Panc1 (cell line): ENCODE measurements at regions not wholly inside any gene's neighbourhood (a gene's known extent, or its start where the extent isn't known, plus 50 kb on each side); places are given as distances from the start of the nearest gene placed in this dataset.

ENCODE experiments used
- ATAC-seq: fragments of 200-7000 bp; cut with Tn5 transposase; 2 replicates; pipeline ENCODE4 v1.9.1; 2020; ENCODE audit warnings: mild to moderate bottlenecking, moderate library complexity
- BruUV-seq: library from RNA; stranded (reverse); fragments of 400-500 nt; replicated peaks from 2 replicates; lab custom pipeline; 2021; lab: Mats Ljungman, UMichigan
- CTCF ChIA-PET: fragments of 300-600 bp; sonication (Branson Sonifier 250); formaldehyde crosslinking; loops from one replicate; lab custom pipeline; 2022; ENCODE audit warnings: antibody characterized with exemption; lab: Charles Lee
- POLR2A ChIA-PET: fragments of 300-600 bp; sonication (Branson Sonifier 250); formaldehyde crosslinking; loops from one replicate; lab custom pipeline; 2022; ENCODE audit warnings: antibody characterized with exemption; lab: Charles Lee
- DNase-seq: peaks from one replicate; pipeline ENCODE4 v3.0.0-alpha.2; 2010; ENCODE audit warnings: low read depth, low spot score
- H3K27ac ChIP-seq: 2 replicates; pipeline ENCODE4 v1.5.1; 2011; ENCODE audit warnings: mild to moderate bottlenecking, low read length, inconsistent platforms
- H3K27me3 ChIP-seq: fragments of 200-500 bp; sonication (Bioruptor generic); 2 replicates; pipeline ENCODE4 v1.6.0; 2014; ENCODE audit warnings: low read length, inconsistent platforms; ENCODE audit not compliant: control insufficient read depth, insufficient read depth
- H3K36me3 ChIP-seq: fragments of 200-500 bp; sonication (Bioruptor generic); 2 replicates; pipeline ENCODE4 v1.5.1; 2014; ENCODE audit warnings: inconsistent platforms, mild to moderate bottlenecking, low read length, moderate library complexity; ENCODE audit not compliant: control insufficient read depth, insufficient read depth
- H3K4me1 ChIP-seq: 2 replicates; pipeline ENCODE4 v1.5.1; 2011; ENCODE audit warnings: inconsistent platforms, mild to moderate bottlenecking, low read length, moderate library complexity; ENCODE audit not compliant: control insufficient read depth, insufficient read depth
- H3K4me3 ChIP-seq, 2 experiments: 2 replicates each; pipeline ENCODE4 v1.5.1; 2011 to 2012; ENCODE audit warnings: low read depth in 2 of 2, low read length in 2 of 2, mild to moderate bottlenecking in 2 of 2, inconsistent platforms in 1 of 2, moderate library complexity in 1 of 2
- H3K9me3 ChIP-seq: fragments of 200-500 bp; sonication (Bioruptor generic); 2 replicates; pipeline ENCODE4 v1.5.1; 2014; ENCODE audit warnings: low read depth, mild to moderate bottlenecking, inconsistent platforms, low read length, moderate library complexity; ENCODE audit not compliant: control insufficient read depth, insufficient read depth
- POLR2AphosphoS5 ChIP-seq: IDR thresholded peaks from 2 replicates; pipeline ENCODE4 v1.6.1; 2012; ENCODE audit warnings: mild to moderate bottlenecking, low read depth, low read length, moderate library complexity
- SIN3A ChIP-seq: IDR thresholded peaks from 2 replicates; pipeline ENCODE4 v1.6.1; 2012; ENCODE audit warnings: low read depth, mild to moderate bottlenecking, low read length, moderate library complexity, borderline replicate concordance; ENCODE audit not compliant: insufficient read depth
- TCF7L2 ChIP-seq: IDR thresholded peaks from 2 replicates; pipeline ENCODE4 v1.6.1; 2011; ENCODE audit warnings: mild to moderate bottlenecking, low read depth, low read length, inconsistent platforms
- in situ Hi-C: cut with HindIII; loops from 2 replicates; pipeline ENCODE4 v1.10.0; 2016; ENCODE audit warnings: low sequenced_read_pairs, low pct_unique_long_range_greater_than_20kb
- intact Hi-C: fragments of 100-400 bp; cut with micrococcal nuclease; formaldehyde crosslinking; loops from one replicate; pipeline ENCODE4 v1.10.0; 2022; ENCODE audit not compliant: unreplicated experiment
- TF ChIP-seq, protein P1 (sequence below), 2 experiments: IDR thresholded peaks; 2 replicates each; pipeline ENCODE4 v1.6.1; 2011 to 2012; ENCODE audit warnings: low read depth in 2 of 2, control low read depth in 1 of 2, low read length in 1 of 2, mild to moderate bottlenecking in 1 of 2, moderate library complexity in 1 of 2; ENCODE audit not compliant: insufficient read depth in 1 of 2
- TF ChIP-seq, protein P2 (sequence below): fragments of 450-650 bp; IDR thresholded peaks from 2 replicates; pipeline ENCODE4 v1.5.1; 2017; ENCODE audit warnings: mild to moderate bottlenecking

DNA sequence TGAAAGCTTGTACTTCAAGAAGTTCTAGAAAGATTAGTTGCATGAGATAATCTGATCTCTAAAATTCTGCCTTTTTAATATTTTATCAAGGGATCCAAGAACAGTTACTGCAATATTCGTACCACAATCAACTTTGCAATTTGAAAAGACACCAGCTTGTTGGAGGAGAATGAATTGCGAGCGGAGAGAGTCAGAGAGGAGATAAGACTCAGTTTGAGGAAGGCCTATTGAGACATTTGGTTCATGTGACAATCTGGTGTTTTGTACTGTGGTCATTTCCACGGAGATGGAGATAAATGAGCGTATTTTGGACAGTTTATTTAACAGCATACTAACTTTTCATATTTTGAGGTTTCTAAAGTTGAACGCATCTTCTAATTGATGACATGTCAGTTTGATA, 1276.0 kb downstream of the EFNB2 start:
- H3K36me3 ChIP-seq, result no peaks in the 10 kb centered on the region
- H3K27ac ChIP-seq, result no peak overlapping the region
- BruUV-seq, result no TSS peak
- ChIA-PET POLR2A (no interaction called here), CTCF (no interaction called here)
- in situ Hi-C loops, result no loop called here
- ATAC-seq (no peak), DNase-seq (no peak)
- H3K4me3 ChIP-seq, result no peak overlapping the region
- no peaks in the 10 kb centered on the region for H3K4me1 ChIP-seq
- H3K27me3 ChIP-seq, result no peaks in the 10 kb centered on the region
- TF ChIP-seq, protein P1, sequence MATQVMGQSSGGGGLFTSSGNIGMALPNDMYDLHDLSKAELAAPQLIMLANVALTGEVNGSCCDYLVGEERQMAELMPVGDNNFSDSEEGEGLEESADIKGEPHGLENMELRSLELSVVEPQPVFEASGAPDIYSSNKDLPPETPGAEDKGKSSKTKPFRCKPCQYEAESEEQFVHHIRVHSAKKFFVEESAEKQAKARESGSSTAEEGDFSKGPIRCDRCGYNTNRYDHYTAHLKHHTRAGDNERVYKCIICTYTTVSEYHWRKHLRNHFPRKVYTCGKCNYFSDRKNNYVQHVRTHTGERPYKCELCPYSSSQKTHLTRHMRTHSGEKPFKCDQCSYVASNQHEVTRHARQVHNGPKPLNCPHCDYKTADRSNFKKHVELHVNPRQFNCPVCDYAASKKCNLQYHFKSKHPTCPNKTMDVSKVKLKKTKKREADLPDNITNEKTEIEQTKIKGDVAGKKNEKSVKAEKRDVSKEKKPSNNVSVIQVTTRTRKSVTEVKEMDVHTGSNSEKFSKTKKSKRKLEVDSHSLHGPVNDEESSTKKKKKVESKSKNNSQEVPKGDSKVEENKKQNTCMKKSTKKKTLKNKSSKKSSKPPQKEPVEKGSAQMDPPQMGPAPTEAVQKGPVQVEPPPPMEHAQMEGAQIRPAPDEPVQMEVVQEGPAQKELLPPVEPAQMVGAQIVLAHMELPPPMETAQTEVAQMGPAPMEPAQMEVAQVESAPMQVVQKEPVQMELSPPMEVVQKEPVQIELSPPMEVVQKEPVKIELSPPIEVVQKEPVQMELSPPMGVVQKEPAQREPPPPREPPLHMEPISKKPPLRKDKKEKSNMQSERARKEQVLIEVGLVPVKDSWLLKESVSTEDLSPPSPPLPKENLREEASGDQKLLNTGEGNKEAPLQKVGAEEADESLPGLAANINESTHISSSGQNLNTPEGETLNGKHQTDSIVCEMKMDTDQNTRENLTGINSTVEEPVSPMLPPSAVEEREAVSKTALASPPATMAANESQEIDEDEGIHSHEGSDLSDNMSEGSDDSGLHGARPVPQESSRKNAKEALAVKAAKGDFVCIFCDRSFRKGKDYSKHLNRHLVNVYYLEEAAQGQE (IDR thresholded peaks at IDR 0.05; ENCODE audit: insufficient read depth in 1 of 2, low read depth in 2 of 2, low read length in 1 of 2), result no peak
- no peak for TF ChIP-seq SIN3A
- no peak for TF ChIP-seq TCF7L2
- TF ChIP-seq, protein P2, sequence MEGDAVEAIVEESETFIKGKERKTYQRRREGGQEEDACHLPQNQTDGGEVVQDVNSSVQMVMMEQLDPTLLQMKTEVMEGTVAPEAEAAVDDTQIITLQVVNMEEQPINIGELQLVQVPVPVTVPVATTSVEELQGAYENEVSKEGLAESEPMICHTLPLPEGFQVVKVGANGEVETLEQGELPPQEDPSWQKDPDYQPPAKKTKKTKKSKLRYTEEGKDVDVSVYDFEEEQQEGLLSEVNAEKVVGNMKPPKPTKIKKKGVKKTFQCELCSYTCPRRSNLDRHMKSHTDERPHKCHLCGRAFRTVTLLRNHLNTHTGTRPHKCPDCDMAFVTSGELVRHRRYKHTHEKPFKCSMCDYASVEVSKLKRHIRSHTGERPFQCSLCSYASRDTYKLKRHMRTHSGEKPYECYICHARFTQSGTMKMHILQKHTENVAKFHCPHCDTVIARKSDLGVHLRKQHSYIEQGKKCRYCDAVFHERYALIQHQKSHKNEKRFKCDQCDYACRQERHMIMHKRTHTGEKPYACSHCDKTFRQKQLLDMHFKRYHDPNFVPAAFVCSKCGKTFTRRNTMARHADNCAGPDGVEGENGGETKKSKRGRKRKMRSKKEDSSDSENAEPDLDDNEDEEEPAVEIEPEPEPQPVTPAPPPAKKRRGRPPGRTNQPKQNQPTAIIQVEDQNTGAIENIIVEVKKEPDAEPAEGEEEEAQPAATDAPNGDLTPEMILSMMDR, result no peak
- TF ChIP-seq POLR2AphosphoS5, result no peak
- no peaks in the 10 kb centered on the region for H3K9me3 ChIP-seq
- intact Hi-C loops, result no loop called here

DNA sequence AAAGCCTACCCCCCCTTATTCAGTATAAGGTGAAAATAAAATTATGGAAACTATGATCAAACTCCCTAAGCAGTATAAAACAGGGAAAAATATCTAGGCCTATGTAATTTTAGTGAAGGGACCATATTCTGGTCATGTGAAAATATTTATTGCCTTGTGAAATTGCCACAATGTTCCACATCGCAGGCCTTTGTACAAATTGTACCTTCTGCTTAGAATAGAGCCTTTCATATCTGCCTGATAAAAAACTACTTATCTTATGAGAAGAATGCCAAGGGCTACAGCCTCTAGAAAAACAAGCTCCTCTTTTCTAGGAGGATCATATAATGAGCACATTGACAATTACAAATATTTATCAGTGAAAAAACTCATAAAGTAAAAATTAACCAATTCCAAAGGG, 1280.0 kb downstream of the EFNB2 start:
- Histone ChIP-seq H3K27me3 (no peaks in the 10 kb centered on the region), H3K36me3 (no peaks in the 10 kb centered on the region), H3K4me1 (no peaks in the 10 kb centered on the region), H3K4me3 (no peak overlapping the region), H3K9me3 (no peaks in the 10 kb centered on the region), H3K27ac (no peak overlapping the region)
- no peak for DNase-seq
- intact Hi-C loops, result no loop called here
- in situ Hi-C loops, result no loop called here
- ChIA-PET POLR2A (no interaction called here), CTCF (no interaction called here)
- ATAC-seq, result no peak
- no TSS peak for BruUV-seq
- no peak for TF ChIP-seq TCF7L2

DNA sequence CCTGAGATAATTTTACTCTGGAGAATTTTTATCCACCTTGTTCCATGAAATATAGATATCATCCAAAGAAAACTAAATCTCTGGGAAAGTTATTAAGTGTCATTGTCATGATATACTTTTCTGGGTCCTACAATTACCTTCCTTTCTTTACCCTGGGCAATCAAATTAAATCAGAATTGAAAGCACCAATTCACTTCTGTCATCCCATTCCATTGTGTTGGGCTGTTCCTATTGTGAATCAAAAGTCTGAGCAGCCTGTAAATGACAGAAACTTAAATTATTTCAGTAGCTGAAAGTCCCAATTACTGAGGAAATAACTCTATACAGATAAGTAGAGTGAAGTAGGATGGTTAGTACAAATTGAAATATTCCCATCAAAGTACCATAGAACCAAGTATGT, 1284.2 kb downstream of the EFNB2 start:
- no TSS peak for BruUV-seq
- ATAC-seq, result no peak
- intact Hi-C loops, result no loop called here

More for the DNA sequence above, 1284.2 kb downstream of the EFNB2 start:
- CTCF ChIA-PET, result no interaction called here
- no peak overlapping the region for H3K27ac ChIP-seq
- H3K36me3 ChIP-seq, result no peaks in the 10 kb centered on the region
- no peaks in the 10 kb centered on the region for H3K4me1 ChIP-seq
- in situ Hi-C loops, result no loop called here
- H3K27me3 ChIP-seq, result no peaks in the 10 kb centered on the region
- TF ChIP-seq, protein P2, result no peak
- no peak overlapping the region for H3K4me3 ChIP-seq
- DNase-seq, result no peak
- POLR2A ChIA-PET, result no interaction called here
- H3K9me3 ChIP-seq, result no peaks in the 10 kb centered on the region
